IPS-20b (cell line): ENCODE measurements at regions not wholly inside any gene's neighbourhood (a gene's known extent, or its start where the extent isn't known, plus 50 kb on each side); places are given as distances from the start of the nearest gene placed in this dataset.
"Not testable (repeated sequence)": the region's sequence is repeated elsewhere in the genome, so short reads cannot be mapped to it uniquely, and the experiment has no call there.

ENCODE experiments used
- H3K27ac ChIP-seq: one replicate; pipeline ENCODE4 v1.5.1; 2013; ENCODE audit warnings: low read length
- H3K27me3 ChIP-seq: 2 replicates; pipeline ENCODE4 v1.6.1; 2013; ENCODE audit warnings: mild to moderate bottlenecking, low read length, inconsistent platforms; ENCODE audit not compliant: insufficient read depth
- H3K36me3 ChIP-seq: 2 replicates; pipeline ENCODE4 v1.6.1; 2013; ENCODE audit warnings: low read depth, mild to moderate bottlenecking, inconsistent platforms, low read length, moderate library complexity; ENCODE audit not compliant: insufficient read depth
- H3K4me1 ChIP-seq: 2 replicates; pipeline ENCODE4 v1.6.1; 2013; ENCODE audit warnings: mild to moderate bottlenecking, control low read depth, inconsistent platforms, low read length, moderate library complexity; ENCODE audit not compliant: insufficient read depth
- H3K4me3 ChIP-seq: 2 replicates; pipeline ENCODE4 v1.5.1; 2013; ENCODE audit warnings: mild to moderate bottlenecking, low read length, inconsistent platforms
- H3K9ac ChIP-seq: 2 replicates; pipeline ENCODE4 v1.6.1; 2013; ENCODE audit warnings: low read depth, mild to moderate bottlenecking, inconsistent platforms, low read length, moderate library complexity
- H3K9me3 ChIP-seq: 2 replicates; pipeline ENCODE4 v1.6.1; 2013; ENCODE audit warnings: mild to moderate bottlenecking, low read depth, low read length, inconsistent platforms; ENCODE audit not compliant: insufficient read depth

- Histone ChIP-seq H3K27ac (no peak overlapping the region), H3K9ac (no peak overlapping the region)
Observed at GRCh38 chr1:87979079-87979478, 650.4 kb downstream of the LMO4 start.

DNA sequence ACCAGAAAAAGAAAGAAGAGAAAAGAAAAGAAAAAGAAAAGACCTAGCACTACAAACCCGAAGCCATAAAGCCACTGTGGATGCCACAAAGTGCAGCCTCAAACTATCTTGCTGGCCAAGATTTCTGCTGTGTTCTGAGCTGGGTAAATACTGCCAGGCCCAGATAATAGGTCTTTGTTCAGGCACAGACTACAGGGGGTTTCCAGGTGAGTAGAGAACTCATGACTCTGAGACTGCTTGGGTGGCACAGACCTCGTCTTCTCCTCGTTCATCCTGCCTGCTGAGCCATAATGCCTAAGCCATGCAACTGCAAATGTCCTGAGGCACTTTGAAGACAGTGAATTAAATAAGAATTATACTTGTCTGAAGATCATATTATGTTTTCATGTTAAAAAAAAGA lies 651.8 kb downstream of the LMO4 start:
- Histone ChIP-seq H3K27ac (no peak overlapping the region), H3K4me1 (peaks cover 10% of the 10 kb centered on the region; the same call in 1 of the 2 replicates), H3K4me3 (no peak overlapping the region), H3K27me3 (no peaks in the 10 kb centered on the region), H3K9ac (no peak overlapping the region), H3K36me3 (no peaks in the 10 kb centered on the region), H3K9me3 (no peaks in the 10 kb centered on the region)

More at GRCh38 chr1:87979079-87979478, 650.4 kb downstream of the LMO4 start:
- Histone ChIP-seq H3K27me3 (no peaks in the 10 kb centered on the region), H3K36me3 (no peaks in the 10 kb centered on the region), H3K4me3 (no peak overlapping the region), H3K4me1 (peaks cover 14% of the 10 kb centered on the region; the same call in 1 of the 2 replicates), H3K9me3 (no peaks in the 10 kb centered on the region)

- no peak overlapping the region for H3K9ac ChIP-seq
- H3K4me3 ChIP-seq, result no peak overlapping the region
Observed at GRCh38 chr1:87981386-87981785, 652.7 kb downstream of the LMO4 start.

DNA sequence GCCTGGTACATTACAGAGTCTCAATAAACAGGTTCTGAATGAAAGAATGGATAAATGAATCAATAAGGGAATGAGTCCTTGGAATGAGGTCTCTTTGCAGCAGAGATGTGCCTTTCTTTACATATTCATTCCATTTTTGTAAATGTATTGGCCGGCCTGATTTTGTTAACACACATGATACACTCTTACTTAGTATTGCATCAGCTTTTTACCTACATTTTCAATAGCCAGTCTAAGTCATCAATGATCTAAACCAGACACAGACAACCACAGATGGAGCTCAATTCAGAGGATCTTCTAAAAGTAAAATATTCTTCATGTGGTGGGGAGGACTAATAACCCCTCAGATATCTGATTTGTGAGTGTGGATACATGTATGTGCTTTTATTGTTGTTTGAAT lies 653.1 kb downstream of the LMO4 start:
- H3K4me3 ChIP-seq, result no peak overlapping the region
- H3K9ac ChIP-seq, result no peak overlapping the region
- H3K4me1 ChIP-seq, result peaks cover 10% of the 10 kb centered on the region; the same call in 1 of the 2 replicates
- no peak overlapping the region for H3K27ac ChIP-seq
- H3K9me3 ChIP-seq, result no peaks in the 10 kb centered on the region
- H3K27me3 ChIP-seq, result no peaks in the 10 kb centered on the region
- H3K36me3 ChIP-seq, result no peaks in the 10 kb centered on the region

More at GRCh38 chr1:87981386-87981785, 652.7 kb downstream of the LMO4 start:
- no peak overlapping the region for H3K27ac ChIP-seq
- peaks cover 10% of the 10 kb centered on the region; the same call in 1 of the 2 replicates for H3K4me1 ChIP-seq
- H3K9me3 ChIP-seq, result no peaks in the 10 kb centered on the region
- H3K36me3 ChIP-seq, result no peaks in the 10 kb centered on the region
- no peaks in the 10 kb centered on the region for H3K27me3 ChIP-seq

DNA sequence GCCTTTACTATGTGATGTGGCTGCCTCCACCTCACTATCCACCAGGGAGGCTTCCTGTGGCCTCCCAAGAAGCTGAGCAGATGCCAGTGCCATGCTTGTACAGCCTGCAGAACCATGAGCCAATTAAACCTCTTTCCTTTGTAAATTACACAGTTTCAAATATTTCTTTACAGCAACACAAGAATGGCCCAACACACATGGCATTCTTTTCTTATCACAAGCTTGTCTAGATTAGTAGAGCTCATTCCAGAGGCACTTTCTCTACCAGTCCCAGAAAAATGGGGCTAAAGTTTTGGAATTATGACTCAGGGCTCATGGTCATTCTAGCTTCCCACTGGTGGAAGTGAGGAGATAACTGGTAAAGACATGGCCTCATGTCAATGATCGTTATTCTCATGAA lies 655.2 kb downstream of the LMO4 start:
- Histone ChIP-seq H3K36me3 (no peaks in the 10 kb centered on the region), H3K9ac (no peak overlapping the region), H3K27me3 (no peaks in the 10 kb centered on the region), H3K27ac (no peak overlapping the region), H3K9me3 (no peaks in the 10 kb centered on the region), H3K4me3 (no peak overlapping the region), H3K4me1 (peaks cover 10% of the 10 kb centered on the region; the same call in 1 of the 2 replicates)

- Histone ChIP-seq H3K4me3 (no peak overlapping the region), H3K27me3 (no peaks in the 10 kb centered on the region), H3K4me1 (peaks cover 7% of the 10 kb centered on the region; the same call in 1 of the 2 replicates), H3K36me3 (no peaks in the 10 kb centered on the region), H3K27ac (no peak overlapping the region), H3K9ac (no peak overlapping the region), H3K9me3 (no peaks in the 10 kb centered on the region)
Observed at GRCh38 chr1:87985071-87985470, 656.4 kb downstream of the LMO4 start.

GRCh38 chr1:87986130-87986866 lies 657.6 kb downstream of the LMO4 start:
- no peak overlapping the region for H3K9ac ChIP-seq
- no peak overlapping the region for H3K27ac ChIP-seq
- H3K4me3 ChIP-seq, result no peak overlapping the region
- H3K4me1 ChIP-seq, result no peaks in the 10 kb centered on the region
- H3K36me3 ChIP-seq, result no peaks in the 10 kb centered on the region
- no peaks in the 10 kb centered on the region for H3K9me3 ChIP-seq
- H3K27me3 ChIP-seq, result no peaks in the 10 kb centered on the region

DNA sequence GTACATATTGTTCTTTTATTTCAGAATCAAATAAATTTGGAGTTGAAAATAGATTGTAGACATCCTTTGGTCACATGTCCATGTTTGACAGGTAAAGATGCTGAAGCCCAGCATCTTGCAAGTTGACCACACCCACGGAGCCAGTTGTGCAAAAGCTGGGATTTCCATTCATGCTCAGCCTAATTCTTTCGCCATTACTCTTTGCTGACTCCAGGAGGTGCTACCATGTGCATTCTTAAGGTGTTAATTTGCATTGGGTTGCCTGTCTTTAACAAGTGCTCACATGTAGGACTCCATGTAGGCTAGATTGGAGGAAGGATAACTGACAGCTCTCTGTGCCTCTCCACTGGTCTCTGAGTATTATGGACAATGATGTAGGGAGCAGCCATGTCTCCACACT lies 660.7 kb downstream of the LMO4 start:
- Histone ChIP-seq H3K9ac (no peak overlapping the region), H3K4me1 (no peaks in the 10 kb centered on the region), H3K9me3 (no peaks in the 10 kb centered on the region), H3K36me3 (no peaks in the 10 kb centered on the region), H3K27ac (no peak overlapping the region), H3K4me3 (no peak overlapping the region), H3K27me3 (no peaks in the 10 kb centered on the region)

- H3K4me1 ChIP-seq, H3K27ac ChIP-seq, H3K9me3 ChIP-seq, H3K27me3 ChIP-seq, H3K36me3 ChIP-seq, H3K9ac ChIP-seq, H3K4me3 ChIP-seq: not testable (repeated sequence)
Observed at GRCh38 chr1:87992536-87992935, 663.9 kb downstream of the LMO4 start.

GRCh38 chr1:87993051-87993450 lies 664.4 kb downstream of the LMO4 start:
- H3K9me3 ChIP-seq, result no peaks in the 10 kb centered on the region
- H3K27me3 ChIP-seq, result no peaks in the 10 kb centered on the region

GRCh38 chr1:87999852-88000251 lies 671.2 kb downstream of the LMO4 start:
- H3K9me3 ChIP-seq, result no peaks in the 10 kb centered on the region
- H3K9ac ChIP-seq, result no peak overlapping the region
- H3K4me3 ChIP-seq, result no peak overlapping the region
- H3K36me3 ChIP-seq, result no peaks in the 10 kb centered on the region
- H3K27ac ChIP-seq, result no peak overlapping the region
- no peaks in the 10 kb centered on the region for H3K27me3 ChIP-seq
- no peaks in the 10 kb centered on the region; the same call in 1 of the 2 replicates for H3K4me1 ChIP-seq

More at GRCh38 chr1:87993051-87993450, 664.4 kb downstream of the LMO4 start:
- H3K9ac ChIP-seq, result no peak overlapping the region
- no peaks in the 10 kb centered on the region for H3K36me3 ChIP-seq
- no peak overlapping the region for H3K27ac ChIP-seq
- no peaks in the 10 kb centered on the region for H3K4me1 ChIP-seq
- H3K4me3 ChIP-seq, result no peak overlapping the region

GRCh38 chr1:88001460-88001859 lies 672.8 kb downstream of the LMO4 start:
- H3K4me1 ChIP-seq, result no peaks in the 10 kb centered on the region; the same call in 1 of the 2 replicates
- H3K4me3 ChIP-seq, result no peak overlapping the region
- H3K9me3 ChIP-seq, result no peaks in the 10 kb centered on the region
- H3K27ac ChIP-seq, result no peak overlapping the region
- H3K9ac ChIP-seq, result no peak overlapping the region
- H3K36me3 ChIP-seq, result no peaks in the 10 kb centered on the region
- no peaks in the 10 kb centered on the region for H3K27me3 ChIP-seq
